Fibroblast of lung (primary cell): ENCODE measurements at regions not wholly inside any gene's neighbourhood (a gene's known extent, or its start where the extent isn't known, plus 50 kb on each side); places are given as distances from the start of the nearest gene placed in this dataset.

Experiments used
- DNase-seq, 2 donors: peaks; one replicate each; pipeline versions ENCODE4 v3.0.0 to v3.0.0-alpha.2; 2010; ENCODE audit warnings: low read depth in 2 of 2
- H2AFZ ChIP-seq: 2 replicates; pipeline ENCODE4 v1.5.1; 2012; ENCODE audit warnings: low read length, control low read depth, inconsistent platforms
- H3K27ac ChIP-seq: 2 replicates; pipeline ENCODE4 v1.5.1; 2011; ENCODE audit warnings: low read length, control low read depth; ENCODE audit not compliant: insufficient read depth
- H3K27me3 ChIP-seq: 2 replicates; pipeline ENCODE4 v1.5.1; 2011; ENCODE audit warnings: mild to moderate bottlenecking, low read length; ENCODE audit not compliant: control insufficient read depth, insufficient read depth
- H3K36me3 ChIP-seq: 2 replicates; pipeline ENCODE4 v1.5.1; 2011; ENCODE audit warnings: low read length; ENCODE audit not compliant: control insufficient read depth, insufficient read depth
- H3K4me1 ChIP-seq: 2 replicates; pipeline ENCODE4 v1.5.1; 2011; ENCODE audit warnings: low read length; ENCODE audit not compliant: control insufficient read depth, insufficient read depth; ENCODE audit errors: extremely low read depth
- H3K4me2 ChIP-seq: 2 replicates; pipeline ENCODE4 v1.5.1; 2011; ENCODE audit warnings: low read length, control low read depth; ENCODE audit not compliant: insufficient read depth; ENCODE audit errors: extremely low read depth
- H3K4me3 ChIP-seq, 4 experiments: fragments of 200-600 bp in 1 of 4; sonication (generic) in 1 of 4; replicated peaks in 1 of 4; 2 replicates each; pipeline ENCODE4 v1.5.1; 2011 to 2016; ENCODE audit warnings: low read length in 4 of 4, low read depth in 3 of 4, mild to moderate bottlenecking in 3 of 4, control low read depth in 2 of 4, inconsistent platforms in 1 of 4, mixed read lengths in 1 of 4; ENCODE audit not compliant: insufficient read depth in 1 of 4; ENCODE audit errors: control extremely low read depth in 1 of 4
- H3K79me2 ChIP-seq: 2 replicates; pipeline ENCODE4 v1.5.1; 2012; ENCODE audit warnings: mild to moderate bottlenecking, low read length, inconsistent platforms; ENCODE audit not compliant: control insufficient read depth, insufficient read depth
- H3K9ac ChIP-seq: 2 replicates; pipeline ENCODE4 v1.5.1; 2011; ENCODE audit warnings: mild to moderate bottlenecking, low read length, control low read depth; ENCODE audit not compliant: insufficient read depth
- H3K9me3 ChIP-seq: 2 replicates; pipeline ENCODE4 v1.5.1; 2012; ENCODE audit warnings: low read depth, low read length; ENCODE audit not compliant: control insufficient read depth, insufficient read depth
- H4K20me1 ChIP-seq: 2 replicates; pipeline ENCODE4 v1.5.1; 2011; ENCODE audit warnings: low read length; ENCODE audit not compliant: control insufficient read depth, insufficient read depth; ENCODE audit errors: extremely low read depth
- EZH2 ChIP-seq: IDR thresholded peaks from 2 replicates; pipeline ENCODE4 v1.5.1; 2012; ENCODE audit warnings: low read length, control low read depth, mild to moderate bottlenecking; ENCODE audit errors: missing control alignments
- TF ChIP-seq, protein P1 (sequence below), 2 donors: IDR thresholded peaks in 1 of 2; conservative IDR thresholded peaks in 1 of 2; 1 replicate in 1 of 2; 2 replicates in 1 of 2; pipeline ENCODE4 v1.5.1; 2011 to 2012; ENCODE audit warnings: low read length in 2 of 2, control low read depth in 1 of 2, inconsistent platforms in 1 of 2, low read depth in 1 of 2, mild to moderate bottlenecking in 1 of 2

DNA sequence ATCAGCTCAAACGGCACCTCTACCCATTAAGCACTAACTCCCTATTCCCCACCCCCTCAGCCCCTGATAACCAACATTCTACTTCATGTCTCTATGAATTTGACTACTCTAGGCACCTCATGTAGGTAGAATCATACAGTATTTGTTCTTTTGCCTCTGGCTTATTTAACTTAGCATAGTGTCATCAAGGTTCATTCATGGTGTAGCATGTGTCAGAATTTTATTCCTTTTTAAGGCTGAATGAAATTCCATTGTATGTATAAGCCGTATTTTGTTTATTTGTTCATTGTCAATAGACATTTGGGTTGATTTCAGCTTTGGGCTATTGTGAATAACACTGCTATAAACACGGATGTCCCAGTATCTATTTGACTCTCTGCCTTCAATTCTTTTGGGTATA, 794.9 kb upstream of the SOX9 start:
- H3K4me3 ChIP-seq = no peak overlapping the region
- no peaks in the 10 kb centered on the region for H3K79me2 ChIP-seq
- no peak overlapping the region for H2AFZ ChIP-seq
- H4K20me1 ChIP-seq = no peaks in the 10 kb centered on the region
- no peaks in the 10 kb centered on the region for H3K9me3 ChIP-seq
- no peak for TF ChIP-seq EZH2
- TF ChIP-seq, protein P1, sequence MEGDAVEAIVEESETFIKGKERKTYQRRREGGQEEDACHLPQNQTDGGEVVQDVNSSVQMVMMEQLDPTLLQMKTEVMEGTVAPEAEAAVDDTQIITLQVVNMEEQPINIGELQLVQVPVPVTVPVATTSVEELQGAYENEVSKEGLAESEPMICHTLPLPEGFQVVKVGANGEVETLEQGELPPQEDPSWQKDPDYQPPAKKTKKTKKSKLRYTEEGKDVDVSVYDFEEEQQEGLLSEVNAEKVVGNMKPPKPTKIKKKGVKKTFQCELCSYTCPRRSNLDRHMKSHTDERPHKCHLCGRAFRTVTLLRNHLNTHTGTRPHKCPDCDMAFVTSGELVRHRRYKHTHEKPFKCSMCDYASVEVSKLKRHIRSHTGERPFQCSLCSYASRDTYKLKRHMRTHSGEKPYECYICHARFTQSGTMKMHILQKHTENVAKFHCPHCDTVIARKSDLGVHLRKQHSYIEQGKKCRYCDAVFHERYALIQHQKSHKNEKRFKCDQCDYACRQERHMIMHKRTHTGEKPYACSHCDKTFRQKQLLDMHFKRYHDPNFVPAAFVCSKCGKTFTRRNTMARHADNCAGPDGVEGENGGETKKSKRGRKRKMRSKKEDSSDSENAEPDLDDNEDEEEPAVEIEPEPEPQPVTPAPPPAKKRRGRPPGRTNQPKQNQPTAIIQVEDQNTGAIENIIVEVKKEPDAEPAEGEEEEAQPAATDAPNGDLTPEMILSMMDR (conservative IDR thresholded peaks at IDR 0.05 in 1 of 2, IDR thresholded peaks at IDR 0.05 in 1 of 2; ENCODE audit: low read depth in 1 of 2, low read length in 2 of 2) = no peak
- no peaks in the 10 kb centered on the region for H3K27me3 ChIP-seq
- H3K4me1 ChIP-seq = no peaks in the 10 kb centered on the region
- no peaks in the 10 kb centered on the region for H3K36me3 ChIP-seq
- H3K27ac ChIP-seq = no peak overlapping the region
- H3K4me2 ChIP-seq = no peak overlapping the region
- no peak overlapping the region for H3K9ac ChIP-seq
- no peak for DNase-seq

- no peak overlapping the region for H3K9ac ChIP-seq
- no peaks in the 10 kb centered on the region for H3K9me3 ChIP-seq
- H2AFZ ChIP-seq = no peak overlapping the region
- no peaks in the 10 kb centered on the region for H3K36me3 ChIP-seq
- no peak for TF ChIP-seq EZH2
- TF ChIP-seq, protein P1 (conservative IDR thresholded peaks at IDR 0.05 in 1 of 2, IDR thresholded peaks at IDR 0.05 in 1 of 2; ENCODE audit: low read depth in 1 of 2, low read length in 2 of 2) = no peak
- H4K20me1 ChIP-seq = no peaks in the 10 kb centered on the region
- no peak overlapping the region for H3K27ac ChIP-seq
- peak; percentile 61 to 74 for DNase-seq
- H3K4me1 ChIP-seq = no peaks in the 10 kb centered on the region
- no peak overlapping the region for H3K4me2 ChIP-seq
- no peaks in the 10 kb centered on the region for H3K27me3 ChIP-seq
- H3K4me3 ChIP-seq = no peak overlapping the region
- no peaks in the 10 kb centered on the region for H3K79me2 ChIP-seq
Measured at GRCh38 chr17:71327376-71328059, 793.3 kb upstream of the SOX9 start.

DNA sequence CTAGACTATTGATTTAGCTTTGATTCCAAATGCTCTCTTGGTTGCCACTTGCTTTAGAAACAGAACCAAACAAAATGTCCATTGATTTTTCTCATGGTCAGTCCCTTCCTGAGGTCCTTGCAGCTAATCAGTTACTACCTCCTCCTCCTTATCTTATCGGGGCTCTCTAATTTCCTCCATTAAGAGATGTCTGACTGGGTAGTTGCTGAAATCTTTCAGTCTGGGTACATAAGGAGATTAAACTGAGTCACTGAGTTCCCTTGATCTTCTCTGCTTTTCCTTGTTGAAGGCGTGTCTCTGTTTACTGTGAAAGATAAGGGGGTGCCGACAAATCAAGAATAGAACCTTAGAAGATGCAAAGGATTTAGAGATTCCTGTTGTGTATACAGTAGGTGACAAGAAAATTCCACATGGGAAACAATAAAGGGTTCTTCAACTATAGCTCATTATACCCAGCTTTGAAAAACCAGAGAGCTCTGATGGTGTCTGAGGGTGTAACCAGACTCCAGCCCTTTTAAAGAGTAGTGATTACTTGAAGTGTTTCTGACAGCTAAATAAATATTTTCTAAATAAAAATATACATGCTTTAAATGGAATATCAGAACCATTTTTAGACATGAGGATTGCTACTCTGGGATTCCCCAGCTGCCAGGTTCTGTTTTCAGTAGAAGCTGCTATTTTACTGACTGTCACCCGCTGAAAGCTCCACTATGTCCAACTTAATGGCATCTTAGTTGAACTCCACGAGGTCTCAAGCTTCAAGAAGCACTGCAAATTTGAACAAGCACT, 791.3 kb upstream of the SOX9 start:
- DNase-seq = peak in 1 of 2 donors; percentile 42
- no peaks in the 10 kb centered on the region for H4K20me1 ChIP-seq
- no peaks in the 10 kb centered on the region for H3K9me3 ChIP-seq
- no peak overlapping the region for H3K9ac ChIP-seq
- no peaks in the 10 kb centered on the region for H3K79me2 ChIP-seq
- no peak overlapping the region for H2AFZ ChIP-seq
- no peaks in the 10 kb centered on the region for H3K27me3 ChIP-seq
- no peaks in the 10 kb centered on the region for H3K4me1 ChIP-seq
- TF ChIP-seq, protein P1 (conservative IDR thresholded peaks at IDR 0.05 in 1 of 2, IDR thresholded peaks at IDR 0.05 in 1 of 2; ENCODE audit: low read depth in 1 of 2, low read length in 2 of 2) = no peak
- no peak for TF ChIP-seq EZH2
- no peaks in the 10 kb centered on the region for H3K36me3 ChIP-seq
- H3K4me2 ChIP-seq = no peak overlapping the region
- no peak overlapping the region for H3K27ac ChIP-seq
- H3K4me3 ChIP-seq = no peak overlapping the region
